Naive B cell (primary cell): ENCODE measurements at regions not wholly inside any gene's neighbourhood (a gene's known extent, or its start where the extent isn't known, plus 50 kb on each side); places are given as distances from the start of the nearest gene placed in this dataset.

Experiments used
- ATAC-seq, 2 donors: fragments of 150-1000 bp; cut with Tn5 transposase; 2 replicates each; pipeline ENCODE4 v1.10.0; 2021; ENCODE audit warnings: low read depth in 2 of 2, mild to moderate bottlenecking in 2 of 2, moderate library complexity in 2 of 2
- DNase-seq: peaks from one replicate; pipeline ENCODE4 v3.0.0; 2022
- H3K27ac Mint-ChIP-seq, 6 donors: one replicate each; pipeline ENCODE4 v1.8.0; 2020 to 2022; ENCODE audit warnings: mild to moderate bottlenecking in 6 of 6, mixed read lengths in 6 of 6, moderate library complexity in 5 of 6, inconsistent platforms in 2 of 6
- H3K27me3 Mint-ChIP-seq, 3 donors: one replicate each; pipeline ENCODE4 v1.8.0; 2021 to 2022; ENCODE audit warnings: mixed read lengths in 3 of 3, mild to moderate bottlenecking in 1 of 3
- H3K36me3 Mint-ChIP-seq, 2 donors: one replicate each; pipeline ENCODE4 v1.8.0; 2020 to 2022; ENCODE audit warnings: mixed read lengths in 2 of 2, inconsistent platforms in 1 of 2, mild to moderate bottlenecking in 1 of 2
- H3K4me1 Mint-ChIP-seq, 3 donors: one replicate each; pipeline ENCODE4 v1.8.0; 2020 to 2022; ENCODE audit warnings: mixed read lengths in 3 of 3, inconsistent platforms in 1 of 3, mild to moderate bottlenecking in 1 of 3, moderate library complexity in 1 of 3
- H3K4me3 Mint-ChIP-seq, 8 donors: one replicate each; pipeline ENCODE4 v1.8.0; 2020 to 2022; ENCODE audit warnings: mild to moderate bottlenecking in 8 of 8, mixed read lengths in 8 of 8, moderate library complexity in 8 of 8, inconsistent platforms in 2 of 8
- H3K9me3 Mint-ChIP-seq, 7 donors: one replicate each; pipeline ENCODE4 v1.8.0; 2020 to 2022; ENCODE audit warnings: mixed read lengths in 7 of 7, mild to moderate bottlenecking in 5 of 7, inconsistent platforms in 2 of 7, moderate library complexity in 1 of 7

- peaks cover 0 to 28% (median 26%) of the 10 kb centered on the region in 3 donors for H3K27me3 Mint-ChIP-seq
- H3K4me1 Mint-ChIP-seq: no peaks in the 10 kb centered on the region
- H3K4me3 Mint-ChIP-seq: no peak overlapping the region
- DNase-seq: no peak
- no peaks in the 10 kb centered on the region for H3K9me3 Mint-ChIP-seq
- no peak overlapping the region for H3K27ac Mint-ChIP-seq
- no peaks in the 10 kb centered on the region for H3K36me3 Mint-ChIP-seq
- no peak for ATAC-seq
Observed at GRCh38 chr11:69880041-69880825, 61.0 kb upstream of the FGF3 start.

- ATAC-seq (no peak), DNase-seq (no peak)
- H3K27me3 Mint-ChIP-seq: peaks cover 0 to 32% (median 31%) of the 10 kb centered on the region in 3 donors
- no peaks in the 10 kb centered on the region for H3K9me3 Mint-ChIP-seq
- H3K4me1 Mint-ChIP-seq: no peaks in the 10 kb centered on the region
- no peak overlapping the region for H3K4me3 Mint-ChIP-seq
- no peaks in the 10 kb centered on the region for H3K36me3 Mint-ChIP-seq
- H3K27ac Mint-ChIP-seq: no peak overlapping the region
Observed at GRCh38 chr11:69880826-69881445, 61.7 kb upstream of the FGF3 start.

- DNase-seq: no peak
- ATAC-seq: no peak
- H3K36me3 Mint-ChIP-seq: no peaks in the 10 kb centered on the region
- H3K27me3 Mint-ChIP-seq: peaks cover 0 to 27% (median 24%) of the 10 kb centered on the region in 3 donors
- no peaks in the 10 kb centered on the region for H3K9me3 Mint-ChIP-seq
- no peaks in the 10 kb centered on the region for H3K4me1 Mint-ChIP-seq
- no peak overlapping the region for H3K27ac Mint-ChIP-seq
- H3K4me3 Mint-ChIP-seq: no peak overlapping the region
Observed at GRCh38 chr11:69881467-69882269, 62.5 kb upstream of the FGF3 start.

- Mint-ChIP-seq H3K27me3 (peaks cover 0 to 27% (median 23%) of the 10 kb centered on the region in 3 donors), H3K27ac (no peak overlapping the region), H3K9me3 (no peaks in the 10 kb centered on the region), H3K36me3 (no peaks in the 10 kb centered on the region), H3K4me1 (no peaks in the 10 kb centered on the region), H3K4me3 (no peak overlapping the region)
- DNase-seq (no peak), ATAC-seq (no peak)
Observed at GRCh38 chr11:69882270-69882608, 63.0 kb upstream of the FGF3 start.

- peaks cover 6 to 28% (median 22%) of the 10 kb centered on the region in 3 donors for H3K27me3 Mint-ChIP-seq
- no peak overlapping the region for H3K27ac Mint-ChIP-seq
- H3K4me1 Mint-ChIP-seq: peaks cover 2 to 9% (median 4%) of the 10 kb centered on the region in 3 donors
- no peak for DNase-seq
- ATAC-seq: no peak
- no peak overlapping the region for H3K4me3 Mint-ChIP-seq
- no peaks in the 10 kb centered on the region for H3K9me3 Mint-ChIP-seq
- H3K36me3 Mint-ChIP-seq: no peaks in the 10 kb centered on the region
Observed at GRCh38 chr11:69883292-69884255, 64.4 kb upstream of the FGF3 start.

GRCh38 chr11:69884286-69884685 is 65.1 kb upstream of the FGF3 start:
- Mint-ChIP-seq H3K27me3 (peaks cover 10 to 29% (median 28%) of the 10 kb centered on the region in 3 donors), H3K4me1 (peaks cover 3 to 9% (median 4%) of the 10 kb centered on the region in 3 donors), H3K4me3 (no peak overlapping the region), H3K9me3 (no peaks in the 10 kb centered on the region), H3K27ac (no peak overlapping the region), H3K36me3 (no peaks in the 10 kb centered on the region)
- no peak for DNase-seq
- no peak for ATAC-seq

- H3K36me3 Mint-ChIP-seq: no peaks in the 10 kb centered on the region
- ATAC-seq: no peak
- no peak for DNase-seq
- no peak overlapping the region for H3K27ac Mint-ChIP-seq
- peaks cover 3 to 9% (median 4%) of the 10 kb centered on the region in 3 donors for H3K4me1 Mint-ChIP-seq
- no peak overlapping the region for H3K4me3 Mint-ChIP-seq
- H3K9me3 Mint-ChIP-seq: no peaks in the 10 kb centered on the region
- H3K27me3 Mint-ChIP-seq: peaks cover 12 to 32% (median 30%) of the 10 kb centered on the region in 3 donors
Observed at GRCh38 chr11:69884751-69885150, 65.5 kb upstream of the FGF3 start.

- no peak for ATAC-seq
Observed at GRCh38 chr11:69887330-69887729, 68.1 kb upstream of the FGF3 start.

GRCh38 chr11:69887841-69888427 is 68.7 kb upstream of the FGF3 start:
- Mint-ChIP-seq H3K36me3 (no peaks in the 10 kb centered on the region), H3K4me1 (peaks cover 3 to 9% (median 4%) of the 10 kb centered on the region in 3 donors), H3K27me3 (peaks cover 12 to 49% (median 41%) of the 10 kb centered on the region in 3 donors), H3K4me3 (no peak overlapping the region), H3K27ac (no peak overlapping the region), H3K9me3 (no peaks in the 10 kb centered on the region)
- DNase-seq (no peak), ATAC-seq (no peak)

More at GRCh38 chr11:69887330-69887729, 68.1 kb upstream of the FGF3 start:
- Mint-ChIP-seq H3K36me3 (no peaks in the 10 kb centered on the region), H3K4me1 (peaks cover 3 to 9% (median 4%) of the 10 kb centered on the region in 3 donors), H3K27me3 (peaks cover 12 to 47% (median 36%) of the 10 kb centered on the region in 3 donors), H3K4me3 (no peak overlapping the region), H3K27ac (no peak overlapping the region), H3K9me3 (no peaks in the 10 kb centered on the region)
- DNase-seq: no peak

GRCh38 chr11:69888483-69889181 is 69.4 kb upstream of the FGF3 start:
- Mint-ChIP-seq H3K27me3 (peaks cover 16 to 51% (median 44%) of the 10 kb centered on the region in 3 donors), H3K36me3 (no peaks in the 10 kb centered on the region)

GRCh38 chr11:69889400-69890318 is 70.4 kb upstream of the FGF3 start:
- Mint-ChIP-seq H3K27me3 (peaks cover 19 to 61% (median 54%) of the 10 kb centered on the region in 3 donors), H3K36me3 (no peaks in the 10 kb centered on the region), H3K9me3 (no peaks in the 10 kb centered on the region), H3K27ac (peak overlapping the region in 1 of 6 donors; percentile 37), H3K4me3 (no peak overlapping the region), H3K4me1 (peaks cover 3 to 9% (median 4%) of the 10 kb centered on the region in 3 donors)
- ATAC-seq (no peak), DNase-seq (no peak)

More at GRCh38 chr11:69888483-69889181, 69.4 kb upstream of the FGF3 start:
- Mint-ChIP-seq H3K4me1 (peaks cover 3 to 9% (median 4%) of the 10 kb centered on the region in 3 donors), H3K27ac (no peak overlapping the region), H3K4me3 (no peak overlapping the region), H3K9me3 (no peaks in the 10 kb centered on the region)
- DNase-seq (peak; percentile 27), ATAC-seq (peak; percentile 32 to 46)
